Neuron (in vitro differentiated cells): ENCODE measurements at regions not wholly inside any gene's neighbourhood (a gene's known extent, or its start where the extent isn't known, plus 50 kb on each side); places are given as distances from the start of the nearest gene placed in this dataset.

ENCODE experiments used
- H2AFZ ChIP-seq: one replicate; pipeline ENCODE4 v1.6.1; 2013; ENCODE audit warnings: low read depth, mild to moderate bottlenecking, inconsistent platforms, low read length, moderate library complexity
- H3K27me3 ChIP-seq: one replicate; pipeline ENCODE4 v1.6.1; 2013; ENCODE audit warnings: low read length; ENCODE audit not compliant: insufficient read depth
- H3K36me3 ChIP-seq: one replicate; pipeline ENCODE4 v1.6.1; 2013; ENCODE audit warnings: low read length; ENCODE audit not compliant: insufficient read depth
- H3K4me1 ChIP-seq: one replicate; pipeline ENCODE4 v1.6.1; 2013; ENCODE audit warnings: low read length; ENCODE audit not compliant: insufficient read depth
- H3K4me3 ChIP-seq: 2 replicates; pipeline ENCODE4 v1.5.1; 2013; ENCODE audit warnings: mild to moderate bottlenecking, low read length, moderate library complexity
- H3K9me3 ChIP-seq: one replicate; pipeline ENCODE4 v1.6.1; 2013; ENCODE audit warnings: low read length

DNA sequence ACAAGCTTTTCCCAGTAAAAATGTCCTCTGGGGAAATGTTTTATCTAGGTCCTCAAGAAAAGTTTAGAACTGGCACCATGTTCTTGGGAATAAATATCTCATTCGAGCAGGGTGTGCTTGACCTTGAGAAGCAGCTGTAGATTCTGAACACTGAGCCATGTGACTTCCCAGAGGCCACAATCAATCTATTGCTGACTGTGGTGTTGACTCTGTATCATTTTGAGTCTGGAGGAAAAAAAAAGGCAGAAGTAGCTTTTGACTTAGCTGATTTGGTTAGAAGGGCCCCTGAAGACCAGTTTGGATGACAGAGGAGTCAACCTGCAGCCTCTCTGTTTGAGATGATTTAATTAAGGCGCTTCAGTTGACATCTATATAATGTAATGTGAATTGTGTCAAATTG is 592.4 kb upstream of the SEL1L start:
- H3K4me1 ChIP-seq: no peaks in the 10 kb centered on the region
- no peak overlapping the region for H3K4me3 ChIP-seq
- no peaks in the 10 kb centered on the region for H3K27me3 ChIP-seq
- no peaks in the 10 kb centered on the region for H3K36me3 ChIP-seq
- H3K9me3 ChIP-seq: no peaks in the 10 kb centered on the region
- H2AFZ ChIP-seq: no peak overlapping the region

GRCh38 chr14:82134411-82134810 is 600.8 kb upstream of the SEL1L start:
- Histone ChIP-seq H3K4me3 (no peak overlapping the region), H3K36me3 (no peaks in the 10 kb centered on the region), H3K9me3 (no peaks in the 10 kb centered on the region)

DNA sequence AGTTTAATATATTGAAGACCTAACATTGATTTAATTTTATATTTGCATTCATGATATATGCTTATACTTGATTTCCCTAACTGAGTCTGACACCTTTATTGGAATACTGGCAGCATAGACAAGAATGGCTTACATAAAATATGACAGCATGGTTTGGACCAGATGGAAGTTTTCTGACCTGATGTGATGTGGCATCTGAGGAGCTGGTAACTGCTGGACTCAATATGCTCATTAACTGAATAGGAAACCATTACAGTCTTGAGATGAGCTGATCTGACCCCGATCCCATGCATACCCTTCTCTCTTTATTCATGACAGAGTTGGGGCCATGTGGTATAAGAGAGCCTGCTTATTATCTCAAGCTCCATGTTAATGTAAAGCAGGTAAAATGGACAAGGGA is 604.8 kb upstream of the SEL1L start:
- H3K4me3 ChIP-seq: no peak overlapping the region
- no peaks in the 10 kb centered on the region for H3K9me3 ChIP-seq
- H3K4me1 ChIP-seq: no peaks in the 10 kb centered on the region
- H3K36me3 ChIP-seq: no peaks in the 10 kb centered on the region
- H3K27me3 ChIP-seq: no peaks in the 10 kb centered on the region
- H2AFZ ChIP-seq: no peak overlapping the region

More at GRCh38 chr14:82134411-82134810, 600.8 kb upstream of the SEL1L start:
- no peak overlapping the region for H2AFZ ChIP-seq
- no peaks in the 10 kb centered on the region for H3K4me1 ChIP-seq
- no peaks in the 10 kb centered on the region for H3K27me3 ChIP-seq

GRCh38 chr14:82146846-82147245 is 613.2 kb upstream of the SEL1L start:
- Histone ChIP-seq H3K4me1 (no peaks in the 10 kb centered on the region), H3K27me3 (no peaks in the 10 kb centered on the region), H2AFZ (no peak overlapping the region), H3K4me3 (no peak overlapping the region), H3K36me3 (no peaks in the 10 kb centered on the region), H3K9me3 (no peaks in the 10 kb centered on the region)

GRCh38 chr14:82153689-82154088 is 620.0 kb upstream of the SEL1L start:
- H3K4me3 ChIP-seq: no peak overlapping the region
- H2AFZ ChIP-seq: no peak overlapping the region
- no peaks in the 10 kb centered on the region for H3K9me3 ChIP-seq
- no peaks in the 10 kb centered on the region for H3K4me1 ChIP-seq
- H3K27me3 ChIP-seq: no peaks in the 10 kb centered on the region
- no peaks in the 10 kb centered on the region for H3K36me3 ChIP-seq

- no peak overlapping the region for H3K4me3 ChIP-seq
- no peak overlapping the region for H2AFZ ChIP-seq
- no peaks in the 10 kb centered on the region for H3K27me3 ChIP-seq
- H3K36me3 ChIP-seq: no peaks in the 10 kb centered on the region
- H3K9me3 ChIP-seq: no peaks in the 10 kb centered on the region
- no peaks in the 10 kb centered on the region for H3K4me1 ChIP-seq
Observed at GRCh38 chr14:82159624-82160023, 626.0 kb upstream of the SEL1L start.

DNA sequence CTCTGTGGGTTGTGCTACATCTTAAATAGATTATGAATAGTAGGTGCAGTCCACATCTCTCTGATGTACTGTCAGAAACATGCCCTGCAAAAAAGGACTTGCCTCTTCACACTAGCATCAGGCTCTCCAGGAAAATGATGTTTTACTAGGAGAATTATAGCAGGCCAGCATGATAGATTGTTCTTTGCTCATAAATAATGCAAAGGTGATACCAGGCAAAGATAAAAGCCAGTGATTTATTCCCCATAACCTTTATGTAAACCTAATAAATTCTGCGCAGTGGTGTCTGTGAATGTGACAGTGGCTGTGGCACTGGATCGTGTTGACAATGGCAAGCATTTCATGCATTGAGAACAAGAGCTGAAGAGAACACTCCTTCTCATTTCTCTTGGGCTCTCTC is 646.5 kb upstream of the SEL1L start:
- H3K4me1 ChIP-seq: no peaks in the 10 kb centered on the region
- H3K4me3 ChIP-seq: no peak overlapping the region
- no peaks in the 10 kb centered on the region for H3K36me3 ChIP-seq
- H2AFZ ChIP-seq: no peak overlapping the region
- no peaks in the 10 kb centered on the region for H3K9me3 ChIP-seq
- H3K27me3 ChIP-seq: no peaks in the 10 kb centered on the region

- H3K9me3 ChIP-seq: no peaks in the 10 kb centered on the region
- no peaks in the 10 kb centered on the region for H3K4me1 ChIP-seq
- no peaks in the 10 kb centered on the region for H3K27me3 ChIP-seq
- no peak overlapping the region for H3K4me3 ChIP-seq
- no peak overlapping the region for H2AFZ ChIP-seq
- H3K36me3 ChIP-seq: no peaks in the 10 kb centered on the region
Observed at GRCh38 chr14:82182646-82183045, 649.0 kb upstream of the SEL1L start.

GRCh38 chr14:82190742-82191141 is 657.1 kb upstream of the SEL1L start:
- Histone ChIP-seq H3K4me1 (no peaks in the 10 kb centered on the region), H3K36me3 (no peaks in the 10 kb centered on the region), H2AFZ (no peak overlapping the region), H3K27me3 (no peaks in the 10 kb centered on the region), H3K4me3 (no peak overlapping the region), H3K9me3 (no peaks in the 10 kb centered on the region)

GRCh38 chr14:82192387-82192786 is 658.7 kb upstream of the SEL1L start:
- no peaks in the 10 kb centered on the region for H3K4me1 ChIP-seq
- H3K4me3 ChIP-seq: no peak overlapping the region
- no peaks in the 10 kb centered on the region for H3K27me3 ChIP-seq
- H3K36me3 ChIP-seq: no peaks in the 10 kb centered on the region
- H3K9me3 ChIP-seq: no peaks in the 10 kb centered on the region
- no peak overlapping the region for H2AFZ ChIP-seq

DNA sequence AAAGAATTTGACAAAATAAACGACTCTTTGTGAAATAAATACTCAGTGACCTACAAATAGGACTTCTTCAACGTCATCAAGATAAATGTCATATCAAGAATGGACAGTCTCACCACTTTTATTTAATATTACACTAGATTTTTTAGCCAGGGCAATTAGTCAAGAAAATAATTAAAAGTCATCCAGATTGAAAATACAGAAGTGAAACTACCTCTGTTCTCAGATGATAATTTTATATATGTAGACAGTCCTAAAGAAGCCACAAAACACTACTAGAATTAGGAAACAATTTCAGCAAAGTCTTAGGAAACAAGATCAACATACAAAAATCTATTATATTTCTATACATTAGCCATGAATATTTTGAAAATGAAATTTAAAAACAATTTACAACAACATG is 689.6 kb upstream of the SEL1L start:
- Histone ChIP-seq H3K4me3 (no peak overlapping the region), H3K36me3 (no peaks in the 10 kb centered on the region), H3K4me1 (no peaks in the 10 kb centered on the region), H3K9me3 (no peaks in the 10 kb centered on the region), H2AFZ (no peak overlapping the region), H3K27me3 (no peaks in the 10 kb centered on the region)

DNA sequence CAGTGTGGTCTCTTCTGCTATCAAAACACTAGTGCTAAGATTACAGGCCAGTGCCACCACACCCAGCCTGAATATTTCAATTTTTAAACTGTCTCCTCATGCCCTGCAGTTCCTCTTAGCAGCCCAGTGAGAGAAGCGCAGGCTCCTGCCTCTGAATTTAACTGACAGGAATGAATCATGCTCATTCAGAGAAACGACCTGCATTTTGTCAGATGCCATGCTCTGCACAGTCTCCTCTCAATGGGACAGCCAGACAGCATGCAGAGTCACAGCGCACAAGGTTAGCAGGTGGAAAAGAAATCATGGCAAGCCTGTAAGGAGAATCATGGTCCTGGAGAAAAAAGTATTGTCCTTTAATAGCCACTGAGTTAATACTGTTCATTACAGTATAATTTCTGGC is 691.0 kb upstream of the SEL1L start:
- Histone ChIP-seq H2AFZ (no peak overlapping the region), H3K9me3 (no peaks in the 10 kb centered on the region), H3K36me3 (no peaks in the 10 kb centered on the region), H3K4me3 (no peak overlapping the region), H3K27me3 (no peaks in the 10 kb centered on the region), H3K4me1 (no peaks in the 10 kb centered on the region)

GRCh38 chr14:82230748-82231147 is 697.1 kb upstream of the SEL1L start:
- H3K27me3 ChIP-seq: no peaks in the 10 kb centered on the region
- no peaks in the 10 kb centered on the region for H3K9me3 ChIP-seq
- H3K4me1 ChIP-seq: no peaks in the 10 kb centered on the region
- H3K36me3 ChIP-seq: no peaks in the 10 kb centered on the region
- no peak overlapping the region for H2AFZ ChIP-seq
- H3K4me3 ChIP-seq: no peak overlapping the region

GRCh38 chr14:82238649-82239048 is 705.0 kb upstream of the SEL1L start:
- H3K27me3 ChIP-seq: no peaks in the 10 kb centered on the region
- no peak overlapping the region for H2AFZ ChIP-seq
- no peaks in the 10 kb centered on the region for H3K36me3 ChIP-seq
- H3K9me3 ChIP-seq: no peaks in the 10 kb centered on the region
- H3K4me3 ChIP-seq: no peak overlapping the region
- H3K4me1 ChIP-seq: no peaks in the 10 kb centered on the region
